ENCODE measurements at regions not wholly inside any gene's neighbourhood (a gene's known extent, or its start where the extent isn't known, plus 50 kb on each side); places are given as distances from the start of the nearest gene placed in this dataset.

- no peak for TF ChIP-seq FOXK2 (IDR thresholded peaks at IDR 0.05)
- no peak for TF ChIP-seq TARDBP (IDR thresholded peaks at IDR 0.05)
- no peak for TF ChIP-seq FOXM1 (IDR thresholded peaks at IDR 0.05; ENCODE audit: borderline replicate concordance)
- TF ChIP-seq SUZ12 (IDR thresholded peaks at IDR 0.05) = no peak
- TF ChIP-seq BHLHE40 (IDR thresholded peaks at IDR 0.05; ENCODE audit: borderline replicate concordance) = no peak
- TF ChIP-seq SP1 (IDR thresholded peaks at IDR 0.05) = no peak
- no peak for TF ChIP-seq LEF1 (IDR thresholded peaks at IDR 0.05; ENCODE audit: borderline replicate concordance)
- TF ChIP-seq CTBP1 (IDR thresholded peaks at IDR 0.05; ENCODE audit: borderline replicate concordance) = no peak
- TF ChIP-seq HDGF (IDR thresholded peaks at IDR 0.05; ENCODE audit: borderline replicate concordance) = no peak
Observed at GRCh38 chr7:17626235-17626634, 314.1 kb downstream of the SNX13 start.
